Spleen (tissue), 7 donors: ENCODE measurements at regions not wholly inside any gene's neighbourhood (a gene's known extent, or its start where the extent isn't known, plus 50 kb on each side); places are given as distances from the start of the nearest gene placed in this dataset.

Experiments used
- CTCF ChIP-seq, 11 experiments: fragments of 200-600 bp in 7 of 11; fragments of 450-650 bp in 4 of 11; sonication (generic) in 4 of 11; IDR thresholded peaks in 8 of 11; conservative IDR thresholded peaks in 3 of 11; 1 replicate in 7 of 11; 2 replicates in 4 of 11; pipeline versions ENCODE4 v1.4.0 to v1.8.0; 2016 to 2021; ENCODE audit warnings: antibody characterized with exemption in 11 of 11, inconsistent platforms in 4 of 11, mild to moderate bottlenecking in 1 of 11
- POLR2A ChIP-seq, 3 donors: fragments of 450-650 bp; IDR thresholded peaks; one replicate each; pipeline ENCODE4 v1.5.1; 2017; ENCODE audit warnings: antibody characterized with exemption in 3 of 3, mild to moderate bottlenecking in 1 of 3
- POLR2AphosphoS5 ChIP-seq, 3 donors: sonication (generic); formaldehyde crosslinking; IDR thresholded peaks; one replicate each; pipeline ENCODE4 v1.5.1; 2017; ENCODE audit warnings: antibody characterized with exemption in 3 of 3
- donor health status: DM: no; HTN: no; CAD: no; lungs with moderate emphysema.
- donor health status: DM: no; HTN: no; CAD: no.
- donor health status: DM: no; HTN: no; CAD: no.

DNA sequence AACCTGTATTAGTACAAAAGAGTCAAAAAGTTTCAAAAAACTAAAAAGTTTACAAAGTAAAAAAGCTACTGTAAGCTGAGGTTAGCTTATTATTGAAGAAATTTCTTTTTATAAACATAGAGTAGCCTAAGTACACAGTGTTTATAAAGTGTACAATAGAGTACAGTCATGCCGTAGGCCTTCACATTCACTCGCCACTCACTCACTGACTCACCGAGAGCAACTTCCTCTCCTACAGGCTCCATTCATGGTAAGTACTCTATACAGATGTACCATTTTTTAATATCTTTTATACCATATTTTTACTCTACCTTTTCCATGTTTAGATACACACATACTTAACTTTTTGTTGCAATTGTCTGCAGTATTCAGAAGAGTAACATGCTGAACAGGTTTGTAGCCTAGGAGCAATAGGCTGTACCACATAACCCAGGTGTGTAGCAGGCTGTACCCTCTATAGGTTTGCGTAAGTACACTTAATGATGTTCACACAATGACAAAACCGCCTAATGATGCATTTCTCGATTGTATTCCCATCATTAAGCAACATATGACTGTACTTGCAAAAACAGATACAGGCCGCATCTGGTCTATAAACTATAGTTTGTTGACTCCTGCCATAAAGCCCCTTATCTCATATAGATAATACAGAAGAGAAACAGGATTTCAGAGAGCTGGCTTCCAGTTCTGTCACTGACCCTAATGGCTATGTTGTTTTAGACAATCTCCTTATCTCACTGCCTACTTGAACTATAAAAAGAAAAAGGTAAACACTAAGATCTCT is 438.8 kb downstream of the HTR7 start:
- TF ChIP-seq CTCF (IDR thresholded peaks at IDR 0.05 in 8 of 11, conservative IDR thresholded peaks at IDR 0.05 in 3 of 11): no peak
- TF ChIP-seq POLR2A (IDR thresholded peaks at IDR 0.05): no peak
- no peak for TF ChIP-seq POLR2AphosphoS5 (IDR thresholded peaks at IDR 0.05)
